NCI-H1092 treated with DMSO at 0.1 percent for 48 hours (cell line): ENCODE measurements at regions not wholly inside any gene's neighbourhood (a gene's known extent, or its start where the extent isn't known, plus 50 kb on each side); places are given as distances from the start of the nearest gene placed in this dataset.

Experiments used
- DNase-seq: peaks from one replicate; lab custom pipeline; 2025; lab: John Stamatoyannopoulos, UW

GRCh38 chr10:32169556-32169955 is 113.3 kb upstream of the KIF5B start:
- no peak for DNase-seq

GRCh38 chr10:32167450-32167849 is 111.2 kb upstream of the KIF5B start:
- DNase-seq, result no peak

DNA sequence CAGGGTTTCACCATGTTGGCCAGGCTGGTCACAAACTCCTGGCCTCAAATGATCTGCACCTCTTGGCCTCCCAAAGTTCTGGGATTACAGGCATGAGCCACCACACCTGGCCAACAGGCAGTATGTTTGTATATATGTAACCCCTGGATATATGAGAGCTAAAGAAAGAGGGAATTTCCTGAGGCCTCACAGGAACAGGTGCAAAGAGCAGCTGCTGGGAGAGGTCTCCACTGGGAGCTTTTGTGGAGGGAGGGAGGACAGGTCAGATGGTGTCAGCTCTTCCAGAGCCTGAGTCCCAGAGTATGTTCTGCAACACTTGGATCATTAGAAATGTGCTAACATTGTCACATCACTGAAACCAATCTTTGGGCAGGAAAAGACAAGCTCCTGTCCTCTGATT is 110.1 kb upstream of the KIF5B start:
- DNase-seq, result no peak

DNA sequence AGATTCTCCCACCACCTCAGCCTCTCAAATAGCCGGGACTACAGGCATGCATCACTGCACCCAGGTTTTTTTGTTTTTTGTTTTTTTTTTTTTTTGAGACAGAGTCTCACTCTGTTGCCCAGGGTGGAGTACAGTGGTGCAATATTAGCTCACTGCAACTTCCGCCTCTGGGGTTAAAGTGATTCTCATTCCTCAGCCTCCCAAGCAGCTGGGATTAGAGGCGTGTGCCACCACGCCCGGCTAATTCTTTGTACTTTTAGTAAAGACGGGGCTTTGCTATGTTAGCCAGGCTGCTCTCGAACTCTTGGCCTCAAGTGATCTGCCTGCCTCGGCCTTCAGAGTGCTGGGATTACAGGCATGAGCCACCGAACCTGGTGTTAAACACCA is 107.5 kb upstream of the KIF5B start:
- DNase-seq, result no peak

DNA sequence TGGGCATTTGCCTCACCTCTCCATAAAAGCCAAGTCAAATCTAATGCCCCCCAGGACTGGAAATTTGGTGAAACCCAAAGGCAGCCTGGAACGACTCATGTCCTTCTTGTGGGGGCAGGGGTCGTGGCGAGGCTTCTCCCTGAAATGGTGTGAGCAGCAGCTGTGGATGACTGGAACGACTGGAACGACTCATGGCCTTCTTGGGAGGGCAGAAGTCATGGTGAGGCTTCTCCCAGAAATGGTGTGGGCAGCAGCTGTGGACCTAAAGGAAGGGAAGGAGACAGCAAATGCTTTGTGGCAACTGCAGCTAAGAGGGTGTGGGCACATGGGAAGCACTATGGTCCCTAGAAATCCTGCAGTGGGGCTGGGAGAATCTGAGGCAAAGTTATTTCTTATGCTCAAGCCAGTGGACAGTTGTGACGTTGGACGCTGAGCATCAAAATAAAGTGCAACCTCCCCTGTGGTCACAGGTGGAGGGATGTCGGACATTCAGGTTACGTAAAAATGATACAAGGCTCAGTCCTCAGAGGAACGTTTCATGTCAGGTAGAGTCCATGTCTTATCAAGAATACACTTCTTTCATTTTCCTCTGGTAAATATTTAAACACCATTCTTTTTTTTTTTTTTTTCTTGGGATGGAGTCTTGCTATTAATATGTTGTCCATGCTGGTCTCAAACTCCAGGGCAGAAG is 107.0 kb upstream of the KIF5B start:
- no peak for DNase-seq

- no peak for DNase-seq
These were observed 105.4 kb upstream of the KIF5B start for GRCh38 chr10:32161586-32161985.

- DNase-seq, result no peak
These were observed 104.6 kb upstream of the KIF5B start for GRCh38 chr10:32160864-32161263.

DNA sequence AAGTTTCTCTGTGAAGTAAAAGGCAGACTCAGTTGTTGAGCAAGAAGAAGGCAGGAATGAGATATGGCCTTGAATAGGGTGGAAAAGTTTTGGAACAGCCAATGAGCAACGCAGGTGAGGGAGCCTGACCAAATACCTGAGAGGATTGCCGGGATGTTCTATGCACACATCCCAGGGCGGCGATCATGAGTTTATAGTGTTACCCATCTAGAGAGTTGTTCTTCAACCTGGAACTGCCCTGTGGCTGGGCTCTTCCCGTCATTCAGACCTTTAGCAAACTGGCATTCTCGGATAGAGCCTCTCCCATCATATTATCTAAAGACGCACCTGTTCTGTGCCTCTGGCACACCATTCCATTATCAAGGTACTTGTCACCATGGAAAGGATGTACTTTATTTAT is 103.0 kb upstream of the KIF5B start:
- DNase-seq, result no peak

- no peak for DNase-seq
These were observed 99.8 kb upstream of the KIF5B start for GRCh38 chr10:32156031-32156495.

GRCh38 chr10:32155075-32155516 is 98.9 kb upstream of the KIF5B start:
- no peak for DNase-seq

- DNase-seq, result no peak
These were observed 97.7 kb upstream of the KIF5B start for GRCh38 chr10:32153931-32154330.

GRCh38 chr10:32153252-32153651 is 97.0 kb upstream of the KIF5B start:
- DNase-seq, result no peak

GRCh38 chr10:32151871-32152270 is 95.6 kb upstream of the KIF5B start:
- DNase-seq, result no peak

GRCh38 chr10:32150532-32151101 is 94.4 kb upstream of the KIF5B start:
- DNase-seq, result no peak

GRCh38 chr10:32149252-32149955 is 93.2 kb upstream of the KIF5B start:
- no peak for DNase-seq

DNA sequence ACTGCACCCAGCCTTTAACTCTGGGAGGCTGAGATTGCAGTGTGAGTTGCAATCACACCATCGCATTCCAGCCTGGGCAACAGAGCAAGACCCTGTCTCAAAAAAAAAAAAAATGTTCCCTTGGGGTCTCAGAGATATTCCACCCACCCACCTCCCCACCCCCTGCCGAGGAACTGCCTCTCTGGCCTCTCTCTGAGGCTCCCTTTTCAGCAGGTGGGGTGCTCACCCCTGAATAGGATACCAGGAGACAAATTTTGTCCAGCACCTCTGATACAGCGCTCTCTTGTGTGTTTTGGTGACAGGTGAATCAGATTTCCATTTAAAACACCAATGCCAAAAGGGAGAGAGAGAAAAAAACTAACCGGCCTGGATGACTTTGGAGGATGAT is 92.6 kb upstream of the KIF5B start:
- no peak for DNase-seq

DNA sequence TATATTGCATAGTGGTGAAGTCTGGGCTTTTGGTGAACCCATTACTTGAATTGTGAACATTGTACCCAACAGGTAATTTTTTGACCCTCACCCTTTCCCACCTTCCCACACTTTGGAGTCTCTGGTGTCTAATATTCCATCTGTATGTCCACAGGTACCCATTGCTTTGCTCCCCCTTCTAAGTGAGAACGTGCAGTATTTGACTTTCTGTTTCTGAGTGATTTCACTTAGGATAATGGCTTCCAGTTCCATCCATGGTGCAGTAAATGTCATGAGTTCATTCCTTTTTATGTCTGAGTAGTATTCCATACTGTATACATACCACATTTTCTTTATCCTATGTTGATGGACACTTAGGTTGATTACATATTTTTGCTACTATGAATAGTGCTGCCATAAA is 91.5 kb upstream of the KIF5B start:
- no peak for DNase-seq

GRCh38 chr10:32146166-32146565 is 89.9 kb upstream of the KIF5B start:
- no peak for DNase-seq

- no peak for DNase-seq
These were observed 88.8 kb upstream of the KIF5B start for GRCh38 chr10:32144817-32145688.

- DNase-seq, result no peak
These were observed 87.2 kb upstream of the KIF5B start for GRCh38 chr10:32143302-32143847.

DNA sequence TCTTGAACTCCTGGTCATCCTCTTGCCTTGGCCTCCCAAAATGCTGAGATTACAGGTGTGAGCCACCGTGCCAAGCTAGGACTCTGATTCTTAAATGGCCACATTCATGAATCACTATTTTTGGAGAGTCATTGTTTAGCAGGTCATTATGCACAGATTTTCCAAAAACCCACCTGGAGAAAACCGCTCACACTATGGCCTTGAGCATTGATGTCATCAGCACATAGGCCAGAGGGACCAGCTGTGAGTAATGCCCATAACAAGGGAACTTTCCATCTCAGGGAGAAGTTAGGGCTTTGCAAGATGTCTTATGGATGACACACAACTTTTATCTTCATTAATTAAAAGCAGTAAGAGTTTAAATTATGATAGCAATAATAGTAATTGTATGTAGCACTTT is 86.4 kb upstream of the KIF5B start:
- DNase-seq, result no peak
